LNCAP (cell line): ENCODE measurements at regions not wholly inside any gene's neighbourhood (a gene's known extent, or its start where the extent isn't known, plus 50 kb on each side); places are given as distances from the start of the nearest gene placed in this dataset.

Experiments used
- TF ChIP-seq, protein P1 (sequence below): fragments of 450-650 bp; IDR thresholded peaks from 2 replicates; pipeline ENCODE4 v1.5.1; 2017; ENCODE audit warnings: mild to moderate bottlenecking

- TF ChIP-seq, protein P1, sequence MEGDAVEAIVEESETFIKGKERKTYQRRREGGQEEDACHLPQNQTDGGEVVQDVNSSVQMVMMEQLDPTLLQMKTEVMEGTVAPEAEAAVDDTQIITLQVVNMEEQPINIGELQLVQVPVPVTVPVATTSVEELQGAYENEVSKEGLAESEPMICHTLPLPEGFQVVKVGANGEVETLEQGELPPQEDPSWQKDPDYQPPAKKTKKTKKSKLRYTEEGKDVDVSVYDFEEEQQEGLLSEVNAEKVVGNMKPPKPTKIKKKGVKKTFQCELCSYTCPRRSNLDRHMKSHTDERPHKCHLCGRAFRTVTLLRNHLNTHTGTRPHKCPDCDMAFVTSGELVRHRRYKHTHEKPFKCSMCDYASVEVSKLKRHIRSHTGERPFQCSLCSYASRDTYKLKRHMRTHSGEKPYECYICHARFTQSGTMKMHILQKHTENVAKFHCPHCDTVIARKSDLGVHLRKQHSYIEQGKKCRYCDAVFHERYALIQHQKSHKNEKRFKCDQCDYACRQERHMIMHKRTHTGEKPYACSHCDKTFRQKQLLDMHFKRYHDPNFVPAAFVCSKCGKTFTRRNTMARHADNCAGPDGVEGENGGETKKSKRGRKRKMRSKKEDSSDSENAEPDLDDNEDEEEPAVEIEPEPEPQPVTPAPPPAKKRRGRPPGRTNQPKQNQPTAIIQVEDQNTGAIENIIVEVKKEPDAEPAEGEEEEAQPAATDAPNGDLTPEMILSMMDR: peak; percentile 56
Measured at GRCh38 chr11:112453601-112454577, 193.2 kb upstream of the PLET1 start.

DNA sequence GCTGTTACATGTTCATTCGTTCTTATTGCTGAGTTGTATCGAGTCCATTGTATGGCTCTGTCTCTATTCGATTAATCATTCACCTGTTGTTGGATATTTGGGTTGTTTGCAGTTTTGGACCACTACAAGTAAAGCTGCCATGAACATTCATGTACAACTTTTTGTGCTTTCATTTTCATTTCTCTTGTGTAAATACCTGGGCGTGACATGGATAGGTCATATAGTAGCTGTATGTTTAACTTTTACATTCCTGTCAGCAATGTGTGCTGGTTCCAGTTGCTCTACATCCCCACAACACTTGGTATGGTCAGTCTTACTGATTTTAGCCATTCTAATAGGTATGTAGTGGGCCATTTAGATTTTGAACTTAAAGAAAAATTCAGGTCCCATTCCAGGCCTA, 194.2 kb upstream of the PLET1 start:
- TF ChIP-seq, protein P1: no peak

DNA sequence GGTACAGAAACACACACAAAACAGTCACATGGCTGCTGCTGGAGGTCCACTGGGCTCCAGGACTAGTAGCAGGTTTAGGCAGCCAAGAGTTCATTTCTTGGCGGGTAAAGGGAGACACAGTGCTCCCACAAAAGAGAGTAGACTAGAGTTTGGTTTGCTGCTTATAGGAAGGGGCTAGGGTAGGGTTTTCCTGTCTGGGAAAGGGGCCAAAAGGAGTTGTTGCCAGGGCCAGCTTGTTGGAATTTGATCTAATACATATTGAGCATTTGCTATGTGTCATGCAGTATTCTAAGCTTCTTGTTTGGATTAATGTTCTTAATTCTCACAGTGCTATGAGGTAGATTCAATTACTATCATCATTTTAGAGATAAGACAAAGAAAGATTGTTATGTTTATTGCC, 195.1 kb upstream of the PLET1 start:
- TF ChIP-seq, protein P1: no peak

- TF ChIP-seq, protein P1: no peak
Measured at GRCh38 chr11:112457532-112457931, 196.9 kb upstream of the PLET1 start.

GRCh38 chr11:112459001-112459400, 198.3 kb upstream of the PLET1 start:
- TF ChIP-seq, protein P1: no peak

- TF ChIP-seq, protein P1: no peak
Measured at GRCh38 chr11:112460141-112460540, 199.5 kb upstream of the PLET1 start.

GRCh38 chr11:112464949-112465348, 204.3 kb upstream of the PLET1 start:
- TF ChIP-seq, protein P1: no peak
